IMR-90 (cell line): ENCODE measurements at regions not wholly inside any gene's neighbourhood (a gene's known extent, or its start where the extent isn't known, plus 50 kb on each side); places are given as distances from the start of the nearest gene placed in this dataset.

Source experiments
- BHLHE40 ChIP-seq: fragments of 150-350 bp; IDR thresholded peaks from 2 replicates; pipeline ENCODE4 v1.6.1; 2016; ENCODE audit warnings: mild to moderate bottlenecking, low read depth, low read length
- CEBPB ChIP-seq: IDR thresholded peaks from 2 replicates; pipeline ENCODE4 v1.6.1; 2012; ENCODE audit warnings: low read depth, low read length, improper control_type of control experiment
- CHD1 ChIP-seq: IDR thresholded peaks from 2 replicates; pipeline ENCODE4 v1.6.1; 2012; ENCODE audit warnings: low read depth, low read length, improper control_type of control experiment
- FOS ChIP-seq: fragments of 150-350 bp; IDR thresholded peaks from 2 replicates; pipeline ENCODE4 v1.6.1; 2016; ENCODE audit warnings: low read depth, low read length
- MAFK ChIP-seq: IDR thresholded peaks from 2 replicates; pipeline ENCODE4 v1.6.1; 2012; ENCODE audit warnings: low read depth, low read length, improper control_type of control experiment
- MXI1 ChIP-seq: IDR thresholded peaks from 2 replicates; pipeline ENCODE4 v1.6.1; 2012; ENCODE audit warnings: low read depth, mild to moderate bottlenecking, low read length, moderate library complexity, borderline replicate concordance
- POLR2A ChIP-seq: IDR thresholded peaks from 2 replicates; pipeline ENCODE4 v1.6.1; 2012; ENCODE audit warnings: mild to moderate bottlenecking, low read depth, low read length
- RAD21 ChIP-seq: IDR thresholded peaks from 2 replicates; pipeline ENCODE4 v1.6.1; 2012; ENCODE audit warnings: low read length, improper control_type of control experiment
- RCOR1 ChIP-seq: IDR thresholded peaks from 2 replicates; pipeline ENCODE4 v1.6.1; 2012; ENCODE audit warnings: mild to moderate bottlenecking, low read length, improper control_type of control experiment; ENCODE audit not compliant: insufficient replicate concordance
- RFX5 ChIP-seq: IDR thresholded peaks from 2 replicates; pipeline ENCODE4 v1.8.0; 2012; ENCODE audit warnings: low read depth, mild to moderate bottlenecking, low read length, moderate library complexity
- SMC3 ChIP-seq: fragments of 150-350 bp; IDR thresholded peaks from 2 replicates; pipeline ENCODE4 v1.6.1; 2016; ENCODE audit warnings: low read depth, mild to moderate bottlenecking, antibody characterized with exemption, low read length, moderate library complexity
- TF ChIP-seq, protein P1 (sequence below): conservative IDR thresholded peaks from 2 replicates; pipeline ENCODE4 v1.5.1; 2012; ENCODE audit warnings: mild to moderate bottlenecking, low read depth, low read length, improper control_type of control experiment
- TF ChIP-seq, protein P2 (sequence below): fragments of 150-350 bp; IDR thresholded peaks from 2 replicates; pipeline ENCODE4 v1.6.1; 2017; ENCODE audit warnings: mild to moderate bottlenecking, antibody characterized with exemption, low read length, low read depth
- TF ChIP-seq, protein P3 (sequence below): fragments of 150-350 bp; IDR thresholded peaks from 2 replicates; pipeline ENCODE4 v1.6.1; 2016; ENCODE audit warnings: low read depth, mild to moderate bottlenecking, low read length, moderate library complexity, borderline replicate concordance

DNA sequence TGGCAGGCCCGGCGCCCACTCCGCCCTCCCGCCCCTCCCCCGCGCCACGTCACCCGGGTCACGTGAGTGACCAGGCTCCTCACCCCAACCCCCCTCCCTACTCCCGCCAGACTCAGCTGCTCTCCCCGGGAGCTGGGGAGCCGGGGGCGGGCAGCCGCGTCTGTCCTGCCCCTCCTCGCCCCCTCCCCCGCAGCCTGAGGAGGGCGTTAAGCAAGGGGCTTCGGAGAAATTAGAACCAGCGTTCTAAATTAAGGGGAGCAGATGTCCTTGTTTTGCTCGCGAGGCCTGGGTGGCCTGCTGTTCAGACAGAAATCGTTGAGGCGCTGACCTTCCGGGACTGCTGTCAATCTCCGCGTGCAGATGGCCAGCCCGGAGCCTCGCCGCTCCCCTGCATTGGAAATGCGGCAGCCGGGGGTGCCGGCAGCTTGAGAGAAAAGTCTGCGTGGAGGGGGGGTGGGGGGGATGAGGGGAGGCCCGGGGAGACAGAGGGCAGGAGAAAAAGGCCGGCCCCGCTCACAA, 102.2 kb upstream of the ZNF438 start:
- TF ChIP-seq, protein P1, sequence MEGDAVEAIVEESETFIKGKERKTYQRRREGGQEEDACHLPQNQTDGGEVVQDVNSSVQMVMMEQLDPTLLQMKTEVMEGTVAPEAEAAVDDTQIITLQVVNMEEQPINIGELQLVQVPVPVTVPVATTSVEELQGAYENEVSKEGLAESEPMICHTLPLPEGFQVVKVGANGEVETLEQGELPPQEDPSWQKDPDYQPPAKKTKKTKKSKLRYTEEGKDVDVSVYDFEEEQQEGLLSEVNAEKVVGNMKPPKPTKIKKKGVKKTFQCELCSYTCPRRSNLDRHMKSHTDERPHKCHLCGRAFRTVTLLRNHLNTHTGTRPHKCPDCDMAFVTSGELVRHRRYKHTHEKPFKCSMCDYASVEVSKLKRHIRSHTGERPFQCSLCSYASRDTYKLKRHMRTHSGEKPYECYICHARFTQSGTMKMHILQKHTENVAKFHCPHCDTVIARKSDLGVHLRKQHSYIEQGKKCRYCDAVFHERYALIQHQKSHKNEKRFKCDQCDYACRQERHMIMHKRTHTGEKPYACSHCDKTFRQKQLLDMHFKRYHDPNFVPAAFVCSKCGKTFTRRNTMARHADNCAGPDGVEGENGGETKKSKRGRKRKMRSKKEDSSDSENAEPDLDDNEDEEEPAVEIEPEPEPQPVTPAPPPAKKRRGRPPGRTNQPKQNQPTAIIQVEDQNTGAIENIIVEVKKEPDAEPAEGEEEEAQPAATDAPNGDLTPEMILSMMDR: no peak
- no peak for TF ChIP-seq RFX5
- TF ChIP-seq SMC3: no peak
- no peak for TF ChIP-seq POLR2A
- no peak for TF ChIP-seq RCOR1
- peak; percentile 86 for TF ChIP-seq BHLHE40
- TF ChIP-seq MXI1: no peak
- no peak for TF ChIP-seq FOS
- TF ChIP-seq, protein P2, sequence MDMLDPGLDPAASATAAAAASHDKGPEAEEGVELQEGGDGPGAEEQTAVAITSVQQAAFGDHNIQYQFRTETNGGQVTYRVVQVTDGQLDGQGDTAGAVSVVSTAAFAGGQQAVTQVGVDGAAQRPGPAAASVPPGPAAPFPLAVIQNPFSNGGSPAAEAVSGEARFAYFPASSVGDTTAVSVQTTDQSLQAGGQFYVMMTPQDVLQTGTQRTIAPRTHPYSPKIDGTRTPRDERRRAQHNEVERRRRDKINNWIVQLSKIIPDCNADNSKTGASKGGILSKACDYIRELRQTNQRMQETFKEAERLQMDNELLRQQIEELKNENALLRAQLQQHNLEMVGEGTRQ: peak; percentile 79
- TF ChIP-seq CHD1: no peak
- no peak for TF ChIP-seq CEBPB
- no peak for TF ChIP-seq RAD21
- TF ChIP-seq MAFK: no peak
- TF ChIP-seq, protein P3, sequence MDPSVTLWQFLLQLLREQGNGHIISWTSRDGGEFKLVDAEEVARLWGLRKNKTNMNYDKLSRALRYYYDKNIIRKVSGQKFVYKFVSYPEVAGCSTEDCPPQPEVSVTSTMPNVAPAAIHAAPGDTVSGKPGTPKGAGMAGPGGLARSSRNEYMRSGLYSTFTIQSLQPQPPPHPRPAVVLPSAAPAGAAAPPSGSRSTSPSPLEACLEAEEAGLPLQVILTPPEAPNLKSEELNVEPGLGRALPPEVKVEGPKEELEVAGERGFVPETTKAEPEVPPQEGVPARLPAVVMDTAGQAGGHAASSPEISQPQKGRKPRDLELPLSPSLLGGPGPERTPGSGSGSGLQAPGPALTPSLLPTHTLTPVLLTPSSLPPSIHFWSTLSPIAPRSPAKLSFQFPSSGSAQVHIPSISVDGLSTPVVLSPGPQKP: no peak
